GM19023 (cell line): ENCODE measurements at regions not wholly inside any gene's neighbourhood (a gene's known extent, or its start where the extent isn't known, plus 50 kb on each side); places are given as distances from the start of the nearest gene placed in this dataset.

Experiments used
- ATAC-seq: cut with Tn5 transposase; IDR thresholded peaks from one replicate; pipeline ENCODE4 v1.9.1; 2021; ENCODE audit warnings: mild to moderate bottlenecking, moderate library complexity; ENCODE audit not compliant: unreplicated experiment

DNA sequence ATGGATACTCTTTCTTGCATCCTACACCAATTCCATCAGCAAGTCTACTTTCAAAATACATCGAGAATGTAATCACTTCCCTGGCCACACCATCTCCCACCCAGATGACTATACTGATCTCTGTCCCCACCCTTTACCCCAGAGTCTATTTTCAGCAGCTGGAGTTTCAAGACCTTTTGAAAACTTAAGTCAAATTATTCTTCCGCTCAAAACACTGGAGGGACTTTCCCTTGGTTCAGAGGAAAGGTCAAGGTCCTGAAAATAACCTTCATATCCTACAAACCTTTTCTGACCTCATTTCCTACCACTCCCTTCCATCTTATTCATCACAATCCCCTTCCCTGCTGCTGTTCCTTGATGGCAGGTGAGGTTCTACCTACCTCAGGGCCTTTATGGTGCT lies 58.8 kb upstream of the LYPD6 start:
- ATAC-seq: peak; percentile 89

DNA sequence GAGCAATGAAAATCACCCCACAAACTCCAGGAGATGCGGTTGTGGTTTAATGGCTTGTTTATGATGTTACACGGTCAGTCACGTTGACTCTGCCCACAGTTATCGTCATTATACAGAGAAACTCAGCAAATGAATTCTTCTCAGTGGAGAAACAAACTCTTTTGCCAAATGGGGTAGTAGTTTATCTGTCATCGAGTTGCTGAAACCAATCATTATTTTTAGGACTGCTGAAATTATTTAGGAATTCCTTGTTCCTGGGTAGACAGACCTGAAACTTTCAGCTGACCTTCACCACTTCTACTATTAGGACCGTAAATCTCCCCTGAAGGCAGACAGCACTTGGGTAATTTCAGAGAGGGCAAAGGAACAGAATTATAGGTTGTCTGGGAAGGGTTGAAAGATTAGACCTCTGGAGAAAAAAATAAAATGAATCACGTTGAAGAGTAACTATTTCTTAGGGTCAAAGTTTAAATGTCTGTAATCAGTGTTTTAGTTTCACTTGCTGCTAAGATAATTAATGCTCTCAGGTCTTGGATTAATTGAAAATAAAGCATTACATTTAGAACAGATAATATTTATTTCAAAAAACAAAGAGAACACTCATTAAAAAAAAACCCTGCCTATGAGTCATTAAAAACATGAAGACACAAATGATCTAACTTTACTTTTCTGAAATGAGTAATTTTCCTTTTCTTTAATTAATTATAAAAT lies 52.1 kb upstream of the LYPD6 start:
- no peak for ATAC-seq

DNA sequence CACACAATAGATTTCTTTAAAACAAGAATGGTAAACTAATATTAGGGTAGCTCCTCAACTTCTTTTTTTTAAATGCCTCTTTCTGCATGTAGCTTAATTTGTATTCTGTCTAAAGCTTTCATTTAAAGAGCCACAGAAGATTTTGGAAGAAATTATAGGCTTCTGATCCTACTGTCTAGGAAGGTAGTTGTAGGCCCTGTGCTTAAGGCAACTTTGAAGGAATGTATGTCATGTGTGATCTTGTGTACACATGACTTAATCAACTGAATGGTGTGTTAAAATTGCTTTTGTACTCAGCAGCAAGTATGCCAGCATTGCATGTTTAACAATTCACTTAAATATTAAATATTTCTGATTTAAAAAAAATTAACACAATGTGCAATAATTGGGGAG lies 51.5 kb upstream of the LYPD6 start:
- no peak for ATAC-seq
